Fibroblast of lung (primary cell): ENCODE measurements at regions not wholly inside any gene's neighbourhood (a gene's known extent, or its start where the extent isn't known, plus 50 kb on each side); places are given as distances from the start of the nearest gene placed in this dataset.

ENCODE experiments used
- DNase-seq, 2 donors: peaks; one replicate each; pipeline versions ENCODE4 v3.0.0 to v3.0.0-alpha.2; 2010; ENCODE audit warnings: low read depth in 2 of 2
- H2AFZ ChIP-seq: 2 replicates; pipeline ENCODE4 v1.5.1; 2012; ENCODE audit warnings: low read length, control low read depth, inconsistent platforms
- H3K27ac ChIP-seq: 2 replicates; pipeline ENCODE4 v1.5.1; 2011; ENCODE audit warnings: low read length, control low read depth; ENCODE audit not compliant: insufficient read depth
- H3K27me3 ChIP-seq: 2 replicates; pipeline ENCODE4 v1.5.1; 2011; ENCODE audit warnings: mild to moderate bottlenecking, low read length; ENCODE audit not compliant: control insufficient read depth, insufficient read depth
- H3K36me3 ChIP-seq: 2 replicates; pipeline ENCODE4 v1.5.1; 2011; ENCODE audit warnings: low read length; ENCODE audit not compliant: control insufficient read depth, insufficient read depth
- H3K4me1 ChIP-seq: 2 replicates; pipeline ENCODE4 v1.5.1; 2011; ENCODE audit warnings: low read length; ENCODE audit not compliant: control insufficient read depth, insufficient read depth; ENCODE audit errors: extremely low read depth
- H3K4me2 ChIP-seq: 2 replicates; pipeline ENCODE4 v1.5.1; 2011; ENCODE audit warnings: low read length, control low read depth; ENCODE audit not compliant: insufficient read depth; ENCODE audit errors: extremely low read depth
- H3K4me3 ChIP-seq, 4 experiments: fragments of 200-600 bp in 1 of 4; sonication (generic) in 1 of 4; replicated peaks in 1 of 4; 2 replicates each; pipeline ENCODE4 v1.5.1; 2011 to 2016; ENCODE audit warnings: low read length in 4 of 4, low read depth in 3 of 4, mild to moderate bottlenecking in 3 of 4, control low read depth in 2 of 4, inconsistent platforms in 1 of 4, mixed read lengths in 1 of 4; ENCODE audit not compliant: insufficient read depth in 1 of 4; ENCODE audit errors: control extremely low read depth in 1 of 4
- H3K79me2 ChIP-seq: 2 replicates; pipeline ENCODE4 v1.5.1; 2012; ENCODE audit warnings: mild to moderate bottlenecking, low read length, inconsistent platforms; ENCODE audit not compliant: control insufficient read depth, insufficient read depth
- H3K9ac ChIP-seq: 2 replicates; pipeline ENCODE4 v1.5.1; 2011; ENCODE audit warnings: mild to moderate bottlenecking, low read length, control low read depth; ENCODE audit not compliant: insufficient read depth
- H3K9me3 ChIP-seq: 2 replicates; pipeline ENCODE4 v1.5.1; 2012; ENCODE audit warnings: low read depth, low read length; ENCODE audit not compliant: control insufficient read depth, insufficient read depth
- H4K20me1 ChIP-seq: 2 replicates; pipeline ENCODE4 v1.5.1; 2011; ENCODE audit warnings: low read length; ENCODE audit not compliant: control insufficient read depth, insufficient read depth; ENCODE audit errors: extremely low read depth
- EZH2 ChIP-seq: IDR thresholded peaks from 2 replicates; pipeline ENCODE4 v1.5.1; 2012; ENCODE audit warnings: low read length, control low read depth, mild to moderate bottlenecking; ENCODE audit errors: missing control alignments
- TF ChIP-seq, protein P1 (sequence below), 2 donors: IDR thresholded peaks in 1 of 2; conservative IDR thresholded peaks in 1 of 2; 1 replicate in 1 of 2; 2 replicates in 1 of 2; pipeline ENCODE4 v1.5.1; 2011 to 2012; ENCODE audit warnings: low read length in 2 of 2, control low read depth in 1 of 2, inconsistent platforms in 1 of 2, low read depth in 1 of 2, mild to moderate bottlenecking in 1 of 2

DNA sequence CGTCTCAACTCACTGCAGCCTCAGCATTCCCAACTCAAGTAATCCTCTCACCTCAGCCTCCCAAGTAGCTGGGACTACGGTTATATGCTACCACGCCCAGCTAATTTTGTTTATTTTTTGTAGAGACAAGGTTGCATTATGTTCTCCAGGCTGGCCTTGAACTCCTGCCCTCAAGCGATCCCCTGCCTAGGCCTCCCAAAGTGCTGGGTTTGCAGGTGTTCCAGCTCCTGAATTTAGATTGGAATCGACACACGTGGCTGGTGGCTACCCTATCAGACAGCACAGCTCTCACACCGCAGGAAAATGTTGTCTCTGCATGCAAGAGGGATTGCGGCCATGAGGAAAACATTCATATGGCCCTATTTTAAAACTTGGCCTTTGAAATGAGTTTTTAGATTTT, 76.7 kb upstream of the GALNT2 start:
- Histone ChIP-seq H3K4me1 (no peaks in the 10 kb centered on the region), H3K4me3 (no peak overlapping the region), H3K27me3 (no peaks in the 10 kb centered on the region), H2AFZ (no peak overlapping the region), H3K27ac (no peak overlapping the region), H3K9ac (no peak overlapping the region), H3K4me2 (no peak overlapping the region), H4K20me1 (no peaks in the 10 kb centered on the region), H3K79me2 (no peaks in the 10 kb centered on the region), H3K36me3 (no peaks in the 10 kb centered on the region), H3K9me3 (no peaks in the 10 kb centered on the region)
- DNase-seq: no peak
- TF ChIP-seq EZH2: no peak
- TF ChIP-seq, protein P1, sequence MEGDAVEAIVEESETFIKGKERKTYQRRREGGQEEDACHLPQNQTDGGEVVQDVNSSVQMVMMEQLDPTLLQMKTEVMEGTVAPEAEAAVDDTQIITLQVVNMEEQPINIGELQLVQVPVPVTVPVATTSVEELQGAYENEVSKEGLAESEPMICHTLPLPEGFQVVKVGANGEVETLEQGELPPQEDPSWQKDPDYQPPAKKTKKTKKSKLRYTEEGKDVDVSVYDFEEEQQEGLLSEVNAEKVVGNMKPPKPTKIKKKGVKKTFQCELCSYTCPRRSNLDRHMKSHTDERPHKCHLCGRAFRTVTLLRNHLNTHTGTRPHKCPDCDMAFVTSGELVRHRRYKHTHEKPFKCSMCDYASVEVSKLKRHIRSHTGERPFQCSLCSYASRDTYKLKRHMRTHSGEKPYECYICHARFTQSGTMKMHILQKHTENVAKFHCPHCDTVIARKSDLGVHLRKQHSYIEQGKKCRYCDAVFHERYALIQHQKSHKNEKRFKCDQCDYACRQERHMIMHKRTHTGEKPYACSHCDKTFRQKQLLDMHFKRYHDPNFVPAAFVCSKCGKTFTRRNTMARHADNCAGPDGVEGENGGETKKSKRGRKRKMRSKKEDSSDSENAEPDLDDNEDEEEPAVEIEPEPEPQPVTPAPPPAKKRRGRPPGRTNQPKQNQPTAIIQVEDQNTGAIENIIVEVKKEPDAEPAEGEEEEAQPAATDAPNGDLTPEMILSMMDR (conservative IDR thresholded peaks at IDR 0.05 in 1 of 2, IDR thresholded peaks at IDR 0.05 in 1 of 2; ENCODE audit: low read depth in 1 of 2, low read length in 2 of 2): no peak

DNA sequence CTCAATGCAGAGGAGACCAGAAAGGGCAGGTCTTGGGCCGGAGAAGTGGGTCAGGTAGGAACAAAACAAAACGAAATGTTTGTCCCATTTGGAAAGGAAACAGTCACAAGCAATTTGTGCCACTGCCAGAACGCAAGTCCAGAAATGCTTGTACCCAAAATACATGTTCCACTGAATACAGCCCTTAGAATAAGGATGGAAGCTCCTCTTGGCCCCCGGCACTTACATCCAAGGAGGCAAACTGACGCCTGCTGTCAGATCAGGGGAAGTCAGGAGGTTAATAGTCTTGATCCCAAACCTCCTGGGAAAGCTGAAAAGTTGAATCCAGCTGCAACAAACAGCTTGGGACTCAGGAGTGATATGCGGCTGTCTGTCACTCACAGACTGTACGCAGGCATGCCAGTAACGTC, 75.9 kb upstream of the GALNT2 start:
- H3K4me2 ChIP-seq: no peak overlapping the region
- H3K79me2 ChIP-seq: no peaks in the 10 kb centered on the region
- H3K36me3 ChIP-seq: no peaks in the 10 kb centered on the region
- DNase-seq: no peak
- no peaks in the 10 kb centered on the region for H3K9me3 ChIP-seq
- no peak overlapping the region for H3K9ac ChIP-seq
- no peak overlapping the region for H2AFZ ChIP-seq
- no peaks in the 10 kb centered on the region for H3K4me1 ChIP-seq
- no peak for TF ChIP-seq EZH2
- TF ChIP-seq, protein P1 (conservative IDR thresholded peaks at IDR 0.05 in 1 of 2, IDR thresholded peaks at IDR 0.05 in 1 of 2; ENCODE audit: low read depth in 1 of 2, low read length in 2 of 2): no peak
- H3K4me3 ChIP-seq: no peak overlapping the region
- H4K20me1 ChIP-seq: no peaks in the 10 kb centered on the region
- no peaks in the 10 kb centered on the region for H3K27me3 ChIP-seq
- H3K27ac ChIP-seq: no peak overlapping the region

DNA sequence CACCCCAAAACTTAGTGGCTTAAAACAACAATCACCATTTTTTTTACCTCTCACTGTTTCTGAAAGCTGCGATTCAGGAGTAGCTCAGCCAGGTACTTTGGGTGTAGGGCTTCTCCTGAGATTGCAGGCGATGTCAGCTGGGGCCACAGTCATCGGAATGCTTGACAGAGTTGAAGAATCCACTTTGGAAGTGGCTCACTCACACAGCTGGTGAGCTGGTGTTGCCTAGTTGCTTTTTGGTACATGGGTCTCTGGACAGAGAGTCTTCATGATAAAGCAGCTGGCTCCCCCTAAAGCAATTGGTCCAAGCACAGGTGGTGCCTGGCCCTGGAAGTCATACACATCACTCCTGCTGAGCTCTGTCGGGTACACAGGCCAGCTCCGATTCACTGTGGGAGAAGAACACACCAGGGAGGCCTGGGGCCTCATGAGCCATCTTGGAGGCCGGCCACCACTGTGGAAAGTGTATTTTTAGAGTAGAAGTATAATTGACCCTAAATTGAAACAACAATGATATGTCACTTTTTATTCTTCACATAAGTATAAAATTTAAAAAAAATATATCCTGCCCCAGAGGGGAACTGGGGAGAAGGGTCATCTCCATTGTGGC, 75.2 kb upstream of the GALNT2 start:
- H3K27me3 ChIP-seq: no peaks in the 10 kb centered on the region
- H3K4me2 ChIP-seq: no peak overlapping the region
- DNase-seq: no peak
- TF ChIP-seq EZH2: no peak
- TF ChIP-seq, protein P1 (conservative IDR thresholded peaks at IDR 0.05 in 1 of 2, IDR thresholded peaks at IDR 0.05 in 1 of 2; ENCODE audit: low read depth in 1 of 2, low read length in 2 of 2): no peak
- no peak overlapping the region for H3K27ac ChIP-seq
- H3K79me2 ChIP-seq: no peaks in the 10 kb centered on the region
- no peaks in the 10 kb centered on the region for H4K20me1 ChIP-seq
- H3K9me3 ChIP-seq: no peaks in the 10 kb centered on the region
- no peak overlapping the region for H2AFZ ChIP-seq
- H3K36me3 ChIP-seq: no peaks in the 10 kb centered on the region
- H3K4me3 ChIP-seq: no peak overlapping the region
- H3K4me1 ChIP-seq: no peaks in the 10 kb centered on the region
- H3K9ac ChIP-seq: no peak overlapping the region
